ENCODE measurements at regions not wholly inside any gene's neighbourhood (a gene's known extent, or its start where the extent isn't known, plus 50 kb on each side); places are given as distances from the start of the nearest gene placed in this dataset.

- peaks cover 7% of the 10 kb centered on the region; the same call in 1 of the 2 replicates for H3K4me1 ChIP-seq (ENCODE audit: control insufficient read depth, insufficient read depth, low read length)
- H3K27ac ChIP-seq (ENCODE audit: low read length) = peak overlapping the region; percentile 18; the same call in 1 of the 2 replicates
- intact Hi-C loops (cut with micrococcal nuclease; ENCODE audit: unreplicated experiment) (no loop called here), in situ Hi-C loops (cut with HindIII; ENCODE audit: low pct_unique_long_range_greater_than_20kb, low sequenced_read_pairs) (no loop called here)
- ChIA-PET CTCF (interaction anchor here (0.6 kb wide), 1 partner anchor 194 kb away, joined by 3 read pairs; no protein-coding TSS in a partner anchor), POLR2A (interaction anchor here (0.6 to 0.7 kb wide), 2 partner anchors 158 to 363 kb away, joined by 4 read pairs; no protein-coding TSS in a partner anchor)
- H3K9me3 ChIP-seq (ENCODE audit: control insufficient read depth, insufficient read depth, low read depth, low read length) = no peaks in the 10 kb centered on the region
- no peak overlapping the region for H3K4me3 ChIP-seq (ENCODE audit: low read depth in 2 of 2, low read length in 2 of 2)
- H3K36me3 ChIP-seq (ENCODE audit: control insufficient read depth, insufficient read depth, low read length) = no peaks in the 10 kb centered on the region
- BruUV-seq (replicated peaks) = no TSS peak
- DNase-seq (ENCODE audit: low read depth, low spot score) = no peak
- TF ChIP-seq SIN3A (IDR thresholded peaks at IDR 0.05; ENCODE audit: borderline replicate concordance, insufficient read depth, low read depth, low read length) = no peak
- no peak for TF ChIP-seq CTCF (IDR thresholded peaks at IDR 0.05)
- no peak for TF ChIP-seq REST (IDR thresholded peaks at IDR 0.05; ENCODE audit: insufficient read depth in 1 of 2, low read depth in 2 of 2, low read length in 1 of 2)
- TF ChIP-seq TCF7L2 (IDR thresholded peaks at IDR 0.05; ENCODE audit: low read depth, low read length) = no peak
- TF ChIP-seq POLR2AphosphoS5 (IDR thresholded peaks at IDR 0.05; ENCODE audit: low read depth, low read length) = no peak
- ATAC-seq = peak; percentile 79; the same call in 1 of the 2 replicates
- no peaks in the 10 kb centered on the region for H3K27me3 ChIP-seq (ENCODE audit: control insufficient read depth, insufficient read depth, low read length)
Measured at GRCh38 chr12:116346741-116347140, 69.2 kb upstream of the MED13L start.

GRCh38 chr12:116347265-116347664, 69.8 kb upstream of the MED13L start:
- in situ Hi-C loops (cut with HindIII; ENCODE audit: low pct_unique_long_range_greater_than_20kb, low sequenced_read_pairs) = no loop called here
- ChIA-PET POLR2A (interaction anchor here (0.6 kb wide), 1 partner anchor 157 kb away, joined by 4 read pairs; no protein-coding TSS in a partner anchor), CTCF (interaction anchor here (0.6 kb wide), 1 partner anchor 194 kb away, joined by 3 read pairs; no protein-coding TSS in a partner anchor)
- no peak for TF ChIP-seq SIN3A (IDR thresholded peaks at IDR 0.05; ENCODE audit: borderline replicate concordance, insufficient read depth, low read depth, low read length)
- TF ChIP-seq REST (IDR thresholded peaks at IDR 0.05; ENCODE audit: insufficient read depth in 1 of 2, low read depth in 2 of 2, low read length in 1 of 2) = no peak
- TF ChIP-seq CTCF (IDR thresholded peaks at IDR 0.05) = no peak
- TF ChIP-seq TCF7L2 (IDR thresholded peaks at IDR 0.05; ENCODE audit: low read depth, low read length) = no peak
- no peak for TF ChIP-seq POLR2AphosphoS5 (IDR thresholded peaks at IDR 0.05; ENCODE audit: low read depth, low read length)
- Histone ChIP-seq H3K36me3 (ENCODE audit: control insufficient read depth, insufficient read depth, low read length) (no peaks in the 10 kb centered on the region), H3K4me3 (ENCODE audit: low read depth in 2 of 2, low read length in 2 of 2) (no peak overlapping the region), H3K9me3 (ENCODE audit: control insufficient read depth, insufficient read depth, low read depth, low read length) (no peaks in the 10 kb centered on the region), H3K27me3 (ENCODE audit: control insufficient read depth, insufficient read depth, low read length) (no peaks in the 10 kb centered on the region), H3K27ac (ENCODE audit: low read length) (no peak overlapping the region), H3K4me1 (ENCODE audit: control insufficient read depth, insufficient read depth, low read length) (peaks cover 7% of the 10 kb centered on the region; the same call in 1 of the 2 replicates)
- intact Hi-C loops (cut with micrococcal nuclease; ENCODE audit: unreplicated experiment) = no loop called here
- DNase-seq (ENCODE audit: low read depth, low spot score) (no peak), ATAC-seq (no peak)
- no TSS peak for BruUV-seq (replicated peaks)

Data from Panc1 (cell line).